ENCODE measurements at regions not wholly inside any gene's neighbourhood (a gene's known extent, or its start where the extent isn't known, plus 50 kb on each side); places are given as distances from the start of the nearest gene placed in this dataset.

DNA sequence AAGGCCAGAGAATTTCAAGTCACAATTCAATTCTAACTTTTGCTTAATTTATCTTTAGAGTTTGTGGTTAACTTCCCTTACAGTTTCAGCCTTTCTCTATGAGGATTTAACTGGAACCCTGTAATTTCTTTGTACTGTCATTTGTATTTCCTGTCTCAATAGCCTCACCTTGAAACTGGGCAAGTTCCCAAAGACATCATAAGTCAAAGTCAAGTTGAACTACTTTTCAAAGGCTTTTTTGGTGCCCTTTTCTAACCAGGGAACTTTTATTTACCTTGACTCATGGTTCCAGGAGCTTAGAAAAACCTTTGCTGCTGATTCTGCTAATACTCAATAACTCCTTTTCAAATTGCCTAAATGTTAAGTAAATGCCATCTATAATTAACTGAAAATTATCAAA lies 200.8 kb upstream of the KRR1 start (continued):
- TF ChIP-seq ZNF484 (CRISPR knock-in tag; IDR thresholded peaks at IDR 0.05; ENCODE audit: borderline replicate concordance, low read depth) (no peak), POGZ (CRISPR knock-in tag; IDR thresholded peaks at IDR 0.05) (0 out of 2 replicates have a peak, but pooled peaks have one; percentile 33), RXRB (CRISPR knock-in tag; IDR thresholded peaks at IDR 0.05; ENCODE audit: borderline replicate concordance) (peak; percentile 95), SMC3 (IDR thresholded peaks at IDR 0.05; ENCODE audit: low read length) (peak; percentile 21; the same call in 1 of the 2 replicates), JUNB (CRISPR knock-in tag; IDR thresholded peaks at IDR 0.05; ENCODE audit: borderline replicate concordance) (peak; percentile 49; the same call in 1 of the 2 replicates), HNF4A (CRISPR knock-in tag; IDR thresholded peaks at IDR 0.05) (peak; percentile 48), NR2F6 (IDR thresholded peaks at IDR 0.05) (peak; percentile 79), NR2F6 (CRISPR knock-in tag; IDR thresholded peaks at IDR 0.05) (peak; percentile 82), ZNF747 (CRISPR knock-in tag; IDR thresholded peaks at IDR 0.05; ENCODE audit: borderline replicate concordance) (no peak), RARA (CRISPR knock-in tag; IDR thresholded peaks at IDR 0.05) (peak; percentile 99), FOSL1 (CRISPR knock-in tag; IDR thresholded peaks at IDR 0.05; ENCODE audit: borderline replicate concordance) (peak; percentile 80), BCL6 (CRISPR knock-in tag; IDR thresholded peaks at IDR 0.05) (peak; percentile 98), FOXA3 (CRISPR knock-in tag; IDR thresholded peaks at IDR 0.05) (peak; percentile 81), DPF2 (CRISPR knock-in tag; IDR thresholded peaks at IDR 0.05; ENCODE audit: borderline replicate concordance, low read depth) (0 out of 2 replicates have a peak, but pooled peaks have one; percentile 20), NCOA1 (CRISPR knock-in tag; IDR thresholded peaks at IDR 0.05) (no peak), FOXK1 (CRISPR knock-in tag; IDR thresholded peaks at IDR 0.05; ENCODE audit: borderline replicate concordance, low read depth) (peak; percentile 91; the same call in 1 of the 2 replicates), RBM22 (optimal IDR thresholded peaks at IDR 0.05; ENCODE audit: low read length) (no peak), KAT2B (IDR thresholded peaks at IDR 0.05; ENCODE audit: borderline replicate concordance, low read depth, low read length) (no peak), PPARG (CRISPR knock-in tag; conservative IDR thresholded peaks at IDR 0.05) (peak; percentile 85), ZNF614 (CRISPR knock-in tag; IDR thresholded peaks at IDR 0.05; ENCODE audit: borderline replicate concordance) (0 out of 2 replicates have a peak, but pooled peaks have one; percentile 46), HMG20A (CRISPR knock-in tag; IDR thresholded peaks at IDR 0.05; ENCODE audit: borderline replicate concordance) (peak; percentile 94; the same call in 1 of the 2 replicates)
- TF ChIP-seq, protein P1, sequence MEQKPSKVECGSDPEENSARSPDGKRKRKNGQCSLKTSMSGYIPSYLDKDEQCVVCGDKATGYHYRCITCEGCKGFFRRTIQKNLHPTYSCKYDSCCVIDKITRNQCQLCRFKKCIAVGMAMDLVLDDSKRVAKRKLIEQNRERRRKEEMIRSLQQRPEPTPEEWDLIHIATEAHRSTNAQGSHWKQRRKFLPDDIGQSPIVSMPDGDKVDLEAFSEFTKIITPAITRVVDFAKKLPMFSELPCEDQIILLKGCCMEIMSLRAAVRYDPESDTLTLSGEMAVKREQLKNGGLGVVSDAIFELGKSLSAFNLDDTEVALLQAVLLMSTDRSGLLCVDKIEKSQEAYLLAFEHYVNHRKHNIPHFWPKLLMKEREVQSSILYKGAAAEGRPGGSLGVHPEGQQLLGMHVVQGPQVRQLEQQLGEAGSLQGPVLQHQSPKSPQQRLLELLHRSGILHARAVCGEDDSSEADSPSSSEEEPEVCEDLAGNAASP (CRISPR knock-in tag; IDR thresholded peaks at IDR 0.05; ENCODE audit: borderline replicate concordance) = peak; percentile 80; the same call in 1 of the 2 replicates
- TF ChIP-seq, protein P2, sequence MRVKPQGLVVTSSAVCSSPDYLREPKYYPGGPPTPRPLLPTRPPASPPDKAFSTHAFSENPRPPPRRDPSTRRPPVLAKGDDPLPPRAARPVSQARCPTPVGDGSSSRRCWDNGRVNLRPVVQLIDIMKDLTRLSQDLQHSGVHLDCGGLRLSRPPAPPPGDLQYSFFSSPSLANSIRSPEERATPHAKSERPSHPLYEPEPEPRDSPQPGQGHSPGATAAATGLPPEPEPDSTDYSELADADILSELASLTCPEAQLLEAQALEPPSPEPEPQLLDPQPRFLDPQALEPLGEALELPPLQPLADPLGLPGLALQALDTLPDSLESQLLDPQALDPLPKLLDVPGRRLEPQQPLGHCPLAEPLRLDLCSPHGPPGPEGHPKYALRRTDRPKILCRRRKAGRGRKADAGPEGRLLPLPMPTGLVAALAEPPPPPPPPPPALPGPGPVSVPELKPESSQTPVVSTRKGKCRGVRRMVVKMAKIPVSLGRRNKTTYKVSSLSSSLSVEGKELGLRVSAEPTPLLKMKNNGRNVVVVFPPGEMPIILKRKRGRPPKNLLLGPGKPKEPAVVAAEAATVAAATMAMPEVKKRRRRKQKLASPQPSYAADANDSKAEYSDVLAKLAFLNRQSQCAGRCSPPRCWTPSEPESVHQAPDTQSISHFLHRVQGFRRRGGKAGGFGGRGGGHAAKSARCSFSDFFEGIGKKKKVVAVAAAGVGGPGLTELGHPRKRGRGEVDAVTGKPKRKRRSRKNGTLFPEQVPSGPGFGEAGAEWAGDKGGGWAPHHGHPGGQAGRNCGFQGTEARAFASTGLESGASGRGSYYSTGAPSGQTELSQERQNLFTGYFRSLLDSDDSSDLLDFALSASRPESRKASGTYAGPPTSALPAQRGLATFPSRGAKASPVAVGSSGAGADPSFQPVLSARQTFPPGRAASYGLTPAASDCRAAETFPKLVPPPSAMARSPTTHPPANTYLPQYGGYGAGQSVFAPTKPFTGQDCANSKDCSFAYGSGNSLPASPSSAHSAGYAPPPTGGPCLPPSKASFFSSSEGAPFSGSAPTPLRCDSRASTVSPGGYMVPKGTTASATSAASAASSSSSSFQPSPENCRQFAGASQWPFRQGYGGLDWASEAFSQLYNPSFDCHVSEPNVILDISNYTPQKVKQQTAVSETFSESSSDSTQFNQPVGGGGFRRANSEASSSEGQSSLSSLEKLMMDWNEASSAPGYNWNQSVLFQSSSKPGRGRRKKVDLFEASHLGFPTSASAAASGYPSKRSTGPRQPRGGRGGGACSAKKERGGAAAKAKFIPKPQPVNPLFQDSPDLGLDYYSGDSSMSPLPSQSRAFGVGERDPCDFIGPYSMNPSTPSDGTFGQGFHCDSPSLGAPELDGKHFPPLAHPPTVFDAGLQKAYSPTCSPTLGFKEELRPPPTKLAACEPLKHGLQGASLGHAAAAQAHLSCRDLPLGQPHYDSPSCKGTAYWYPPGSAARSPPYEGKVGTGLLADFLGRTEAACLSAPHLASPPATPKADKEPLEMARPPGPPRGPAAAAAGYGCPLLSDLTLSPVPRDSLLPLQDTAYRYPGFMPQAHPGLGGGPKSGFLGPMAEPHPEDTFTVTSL (CRISPR knock-in tag; IDR thresholded peaks at IDR 0.05; ENCODE audit: borderline replicate concordance) = peak; percentile 89; the same call in 1 of the 2 replicates
- TF ChIP-seq, protein P3, sequence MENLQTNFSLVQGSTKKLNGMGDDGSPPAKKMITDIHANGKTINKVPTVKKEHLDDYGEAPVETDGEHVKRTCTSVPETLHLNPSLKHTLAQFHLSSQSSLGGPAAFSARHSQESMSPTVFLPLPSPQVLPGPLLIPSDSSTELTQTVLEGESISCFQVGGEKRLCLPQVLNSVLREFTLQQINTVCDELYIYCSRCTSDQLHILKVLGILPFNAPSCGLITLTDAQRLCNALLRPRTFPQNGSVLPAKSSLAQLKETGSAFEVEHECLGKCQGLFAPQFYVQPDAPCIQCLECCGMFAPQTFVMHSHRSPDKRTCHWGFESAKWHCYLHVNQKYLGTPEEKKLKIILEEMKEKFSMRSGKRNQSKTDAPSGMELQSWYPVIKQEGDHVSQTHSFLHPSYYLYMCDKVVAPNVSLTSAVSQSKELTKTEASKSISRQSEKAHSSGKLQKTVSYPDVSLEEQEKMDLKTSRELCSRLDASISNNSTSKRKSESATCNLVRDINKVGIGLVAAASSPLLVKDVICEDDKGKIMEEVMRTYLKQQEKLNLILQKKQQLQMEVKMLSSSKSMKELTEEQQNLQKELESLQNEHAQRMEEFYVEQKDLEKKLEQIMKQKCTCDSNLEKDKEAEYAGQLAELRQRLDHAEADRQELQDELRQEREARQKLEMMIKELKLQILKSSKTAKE (CRISPR knock-in tag; IDR thresholded peaks at IDR 0.05; ENCODE audit: borderline replicate concordance) = peak; percentile 91
